NCI-H2081 (cell line): ENCODE measurements at regions not wholly inside any gene's neighbourhood (a gene's known extent, or its start where the extent isn't known, plus 50 kb on each side); places are given as distances from the start of the nearest gene placed in this dataset.
"Not testable (repeated sequence)": the region's sequence is repeated elsewhere in the genome, so short reads cannot be mapped to it uniquely, and the experiment has no call there.

ENCODE experiments used
- DNase-seq, 2 experiments: peaks; one replicate each; lab custom pipeline; 2025; lab: John Stamatoyannopoulos, UW

DNA sequence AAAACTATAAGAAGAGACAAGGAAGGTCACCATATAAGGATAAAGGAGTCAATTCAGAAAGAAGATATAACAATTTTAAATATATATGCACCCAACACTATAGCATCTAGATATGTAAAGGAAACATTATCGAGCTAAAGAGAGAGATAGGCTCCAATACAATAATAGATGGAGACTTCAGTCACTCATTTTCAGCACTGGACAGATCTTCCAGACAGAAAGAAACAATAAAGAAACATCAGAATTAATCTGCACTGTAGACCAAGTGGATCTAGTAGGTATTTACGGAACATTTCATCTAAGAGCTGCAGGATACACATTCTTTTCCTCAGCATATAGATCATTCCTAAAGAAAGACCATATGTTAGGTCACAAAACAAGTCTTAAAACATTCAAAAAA, 463.5 kb downstream of the KCTD16 start:
- no peak for DNase-seq

DNA sequence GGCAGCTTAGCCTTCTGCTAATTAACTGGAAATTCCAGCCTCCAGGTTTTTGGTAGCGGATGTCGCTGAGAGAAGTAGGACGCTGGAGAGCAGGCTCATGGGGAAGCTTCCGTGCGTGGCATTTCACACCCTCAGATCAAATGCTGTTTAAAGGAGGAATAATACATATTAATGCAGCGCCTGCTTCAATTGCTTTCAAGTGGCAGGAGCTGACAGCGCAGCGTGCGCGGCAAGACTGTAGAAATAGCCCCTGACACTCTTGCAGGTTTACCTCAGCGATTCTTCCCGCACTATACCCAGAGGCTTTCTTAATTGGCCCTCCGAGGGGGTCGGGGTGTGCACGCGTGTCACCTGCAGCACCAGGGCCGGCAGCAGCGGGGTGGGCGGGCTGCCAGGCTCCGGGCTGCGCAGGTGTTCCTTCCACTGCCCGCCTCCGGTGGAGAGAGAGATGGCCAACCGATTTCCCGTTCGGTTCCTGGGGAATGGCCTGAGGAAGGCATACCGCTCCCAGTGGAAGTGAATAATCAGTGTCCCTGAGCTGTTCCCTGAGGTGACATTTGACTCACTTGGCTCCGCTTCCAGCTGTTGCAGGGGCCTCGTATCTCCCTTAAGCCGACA, 427.9 kb downstream of the KCTD16 start:
- peak; percentile 18 to 41 for DNase-seq

- DNase-seq = no peak
Measured at GRCh38 chr5:144596517-144596916, 425.8 kb downstream of the KCTD16 start.

DNA sequence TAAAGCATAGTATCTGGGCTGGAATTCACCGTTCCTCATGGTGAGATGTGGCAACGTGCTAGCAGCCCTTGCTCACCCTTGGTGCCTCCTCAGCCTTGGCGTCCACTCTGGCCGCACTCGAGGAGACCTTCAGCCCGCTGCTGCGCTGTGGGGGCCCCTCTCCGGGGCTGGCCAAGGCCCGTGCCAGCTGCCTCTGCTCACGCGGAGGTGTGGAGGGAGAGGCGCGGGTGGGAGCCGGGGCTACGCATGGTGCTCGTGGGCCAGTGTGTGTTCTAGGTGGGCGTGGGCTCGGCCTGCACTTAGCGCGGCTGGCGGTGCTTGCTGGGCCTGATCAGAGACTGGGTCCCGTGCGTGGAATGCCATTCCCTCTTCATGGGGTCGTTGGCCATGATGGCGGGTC, 424.2 kb downstream of the KCTD16 start:
- DNase-seq = no peak

DNA sequence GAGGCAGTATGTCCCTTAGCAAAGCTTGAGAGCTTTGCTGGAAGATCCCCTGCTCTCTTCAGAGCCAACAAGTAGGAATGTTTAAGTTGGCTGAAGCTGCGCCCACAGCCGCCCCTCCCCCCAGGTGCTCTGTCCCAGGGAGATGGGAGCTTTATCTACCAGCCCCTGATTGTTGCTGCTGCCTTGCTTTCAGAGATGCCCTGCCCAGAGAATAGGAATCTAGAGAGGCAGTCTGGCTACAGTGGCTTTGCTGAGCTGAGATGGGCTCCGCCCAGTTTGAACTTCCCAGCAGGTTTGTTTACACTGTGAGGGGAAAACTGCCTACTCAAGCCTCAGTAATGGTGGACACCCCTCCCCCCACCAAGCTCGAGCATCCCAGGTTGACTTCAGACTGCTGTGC, 423.6 kb downstream of the KCTD16 start:
- DNase-seq = not testable (repeated sequence)

DNA sequence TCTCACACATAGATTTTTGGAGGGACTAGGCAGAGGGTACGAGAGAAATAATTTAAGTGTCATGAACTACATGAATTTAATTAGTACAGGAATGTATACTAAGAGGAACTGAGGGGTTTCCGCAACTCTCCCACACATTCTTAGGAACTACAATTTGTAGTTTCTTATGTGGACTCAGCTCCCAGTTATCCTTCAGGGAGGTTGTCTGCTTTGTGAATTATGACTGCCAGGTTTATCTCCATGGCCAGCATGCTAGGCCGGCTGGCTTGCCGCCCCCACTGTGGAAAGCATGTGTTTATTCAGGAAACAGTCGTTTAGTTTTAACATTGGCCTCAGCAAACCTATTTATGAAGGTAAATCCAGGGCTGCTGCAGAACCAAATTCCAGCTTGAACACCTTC, 415.0 kb downstream of the KCTD16 start:
- DNase-seq = peak in 1 of 2 experiments; percentile 51

DNA sequence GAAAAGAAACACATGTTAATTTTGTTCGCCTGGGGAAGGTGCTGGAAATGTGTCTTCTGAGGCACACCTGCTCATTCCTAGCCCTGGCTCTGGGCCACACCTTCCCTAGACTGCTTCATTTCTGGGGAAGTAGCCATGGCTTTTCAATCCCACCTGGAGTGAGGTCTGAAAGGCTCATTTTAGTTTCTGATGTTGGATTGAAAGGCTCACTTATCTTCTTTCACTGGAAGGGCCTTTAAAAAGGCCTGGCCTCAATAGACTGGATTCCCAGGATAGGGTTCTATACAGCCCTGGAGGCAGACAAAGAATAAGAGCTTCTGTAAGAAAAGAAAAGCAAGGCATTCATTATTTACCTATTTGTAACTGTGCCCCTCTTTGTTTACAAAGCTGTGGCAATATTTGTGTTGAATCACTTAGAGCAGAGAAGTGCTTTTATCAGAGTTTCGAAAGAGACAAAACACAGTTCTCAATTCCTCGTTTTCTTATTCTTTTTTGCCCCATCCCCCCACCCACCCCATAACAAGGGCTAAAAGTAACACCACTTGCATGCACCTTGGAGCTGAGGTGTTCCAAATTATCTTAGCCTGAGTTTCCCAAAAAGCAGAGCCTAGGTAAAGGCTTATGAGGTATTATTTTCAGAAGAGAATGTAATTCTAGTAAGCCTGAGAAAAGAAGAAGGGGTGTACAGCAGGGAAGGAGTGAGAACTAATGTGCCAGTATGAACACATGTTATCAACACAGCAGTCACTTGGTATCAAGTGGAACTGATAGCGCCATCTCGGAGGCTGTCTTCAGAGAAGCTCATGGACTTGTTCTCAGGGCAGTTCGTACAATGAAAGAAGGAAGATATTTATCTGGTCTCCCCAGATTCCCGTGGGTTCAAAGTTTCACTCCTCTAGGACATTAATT, 413.1 kb downstream of the KCTD16 start:
- DNase-seq = peak; percentile 59 to 79

- DNase-seq = no peak
Measured at GRCh38 chr5:144582066-144582465, 411.4 kb downstream of the KCTD16 start.

DNA sequence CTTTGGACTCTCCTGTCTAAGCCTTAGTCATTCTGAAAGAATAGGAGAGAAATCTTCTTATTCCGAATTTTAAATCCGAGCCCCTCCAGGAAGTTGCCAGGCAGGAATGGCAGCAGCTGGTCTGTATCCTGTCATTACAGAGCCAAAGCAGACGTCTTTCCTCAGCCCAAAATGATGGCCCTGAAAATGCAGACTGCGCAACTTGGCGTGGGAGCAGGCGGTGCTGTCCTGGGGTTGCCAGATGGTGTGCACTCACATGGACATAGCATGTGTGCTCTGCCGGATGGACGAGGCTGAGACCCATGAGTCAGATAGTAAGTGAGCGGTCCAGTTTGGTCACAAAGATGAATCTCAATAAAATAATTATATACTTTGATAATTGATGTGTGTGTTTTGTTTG, 410.4 kb downstream of the KCTD16 start:
- no peak for DNase-seq

DNA sequence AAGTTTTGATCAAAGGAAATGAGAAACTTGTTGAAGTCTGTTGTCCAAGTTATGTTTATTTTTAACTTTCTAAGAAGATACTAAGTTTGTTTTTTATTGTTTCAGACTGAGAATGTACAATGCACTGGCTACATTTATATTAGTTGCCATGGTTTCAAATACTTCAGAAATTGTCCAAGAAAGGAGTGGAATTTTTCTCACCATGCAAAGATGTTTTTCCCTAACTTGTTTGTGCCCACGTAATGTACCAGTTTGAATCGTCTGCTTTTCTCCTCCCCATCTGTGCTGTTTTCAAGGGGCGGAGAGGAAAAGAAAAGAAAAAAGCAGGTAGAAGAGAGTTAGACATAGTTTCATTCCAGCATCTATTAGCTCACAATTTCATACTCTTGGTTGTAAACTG, 407.0 kb downstream of the KCTD16 start:
- DNase-seq = no peak

DNA sequence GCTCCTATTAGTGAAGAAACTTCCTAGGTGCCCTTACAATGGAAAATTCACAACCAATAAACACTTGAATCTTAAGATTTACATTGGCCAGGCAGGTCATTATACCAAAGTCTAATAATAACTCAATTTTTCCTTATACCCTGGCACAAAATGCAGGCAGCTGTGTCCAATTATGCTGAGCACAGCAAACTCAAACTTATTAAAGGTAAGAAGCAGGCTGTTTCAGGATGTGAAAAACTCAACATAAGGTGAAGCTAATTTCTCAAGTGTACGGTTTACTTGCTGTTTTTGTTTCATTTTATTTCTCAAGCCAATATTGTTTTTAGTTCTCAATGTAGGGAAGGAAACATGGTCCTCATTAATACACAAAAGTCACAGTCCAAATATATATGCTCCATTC, 405.1 kb downstream of the KCTD16 start:
- DNase-seq = no peak

DNA sequence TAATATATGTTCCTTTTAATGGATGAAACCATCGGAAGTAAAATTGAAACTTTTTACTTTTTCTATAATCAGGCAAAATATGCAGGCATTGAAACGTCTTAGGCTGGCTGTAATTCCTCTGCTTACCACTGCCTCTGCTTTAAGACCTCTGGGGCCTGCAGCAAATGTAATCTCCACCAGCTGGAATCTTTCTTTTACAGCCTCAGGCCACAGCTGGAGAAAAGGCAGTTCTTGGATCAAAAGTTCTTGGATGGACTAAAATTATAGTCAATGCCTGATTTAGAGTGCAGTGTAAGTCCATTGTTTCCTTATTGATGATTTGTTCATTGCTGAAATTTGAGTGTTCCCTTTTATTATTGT, 396.7 kb downstream of the KCTD16 start:
- no peak for DNase-seq

GRCh38 chr5:144566747-144567420, 396.2 kb downstream of the KCTD16 start:
- DNase-seq = no peak

DNA sequence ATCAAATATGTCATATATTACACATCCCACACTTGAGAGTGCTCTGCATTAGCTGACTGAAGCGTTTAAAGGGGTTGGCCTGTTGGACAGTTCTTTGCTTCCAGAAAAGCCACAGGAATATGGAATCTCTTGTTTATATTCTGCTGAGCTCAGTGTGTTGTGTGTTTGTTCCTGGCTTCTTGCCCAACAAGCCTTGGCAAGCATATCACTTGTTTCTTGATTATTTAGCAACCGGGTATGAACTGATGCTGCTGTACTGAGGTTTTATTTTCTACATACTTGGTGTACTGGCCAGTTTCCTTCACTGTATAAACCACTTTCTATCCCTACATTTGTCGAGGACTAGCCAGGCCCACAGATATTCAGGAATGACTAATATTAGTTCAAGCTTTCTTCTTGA, 378.9 kb downstream of the KCTD16 start:
- peak; percentile 74 to 91 for DNase-seq

DNA sequence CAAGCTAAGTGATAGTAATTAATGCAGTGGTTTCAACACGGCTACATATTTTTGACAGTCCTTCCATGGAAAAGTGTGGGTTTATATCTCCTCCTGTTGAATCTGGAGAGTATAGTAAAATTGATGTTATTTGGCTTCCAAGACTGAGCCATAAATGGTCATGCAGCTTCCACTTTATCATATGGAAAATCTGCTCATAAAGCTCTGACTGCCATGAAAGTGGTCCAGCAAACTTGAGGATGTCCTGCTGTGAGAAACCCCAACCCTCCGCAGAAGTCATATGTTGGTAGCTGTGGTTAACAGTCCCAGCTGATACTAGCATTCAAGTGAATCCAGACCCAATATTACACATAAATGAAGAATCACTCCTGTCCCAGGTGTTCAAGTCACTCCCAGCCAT, 378.3 kb downstream of the KCTD16 start:
- no peak for DNase-seq

GRCh38 chr5:144547098-144547499, 376.4 kb downstream of the KCTD16 start:
- DNase-seq = no peak

DNA sequence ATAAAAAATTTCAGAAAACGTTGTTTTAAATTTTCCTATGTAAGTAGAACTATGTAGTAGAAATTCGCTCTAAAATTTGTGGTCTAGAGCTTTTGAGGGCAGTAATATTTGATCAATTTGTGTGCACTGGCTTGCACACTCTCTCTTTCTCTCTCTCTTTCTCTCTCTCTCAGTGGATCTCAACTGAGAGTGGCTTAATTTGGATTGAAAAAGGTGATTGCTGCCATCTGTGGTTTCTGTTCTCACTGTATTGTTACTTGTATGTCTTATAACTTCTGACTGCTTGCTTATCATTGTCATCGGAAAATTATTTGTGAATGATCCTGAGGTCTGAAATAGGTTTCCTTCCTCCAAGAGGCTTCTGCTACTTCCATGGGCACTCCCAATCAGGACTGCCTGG, 368.2 kb downstream of the KCTD16 start:
- DNase-seq = no peak
